H1 (cell line): ENCODE measurements at regions not wholly inside any gene's neighbourhood (a gene's known extent, or its start where the extent isn't known, plus 50 kb on each side); places are given as distances from the start of the nearest gene placed in this dataset.

Experiments used
- CTCF ChIP-seq, 3 experiments: IDR thresholded peaks; 1 replicate in 2 of 3; 2 replicates in 1 of 3; pipeline versions ENCODE4 v1.5.1 to v1.6.1; 2011; ENCODE audit warnings: low read length in 3 of 3, mild to moderate bottlenecking in 3 of 3, inconsistent platforms in 2 of 3, low read depth in 1 of 3, moderate library complexity in 1 of 3; ENCODE audit not compliant: insufficient read depth in 1 of 3; ENCODE audit errors: control extremely low read depth in 1 of 3
- JUN ChIP-seq: IDR thresholded peaks from 2 replicates; pipeline ENCODE4 v1.6.1; 2011; ENCODE audit warnings: low read depth, mild to moderate bottlenecking, improper control_type of control experiment, low read length
- TCF12 ChIP-seq: IDR thresholded peaks from 2 replicates; pipeline ENCODE4 v1.6.1; 2011; ENCODE audit warnings: low read depth, mild to moderate bottlenecking, low read length

DNA sequence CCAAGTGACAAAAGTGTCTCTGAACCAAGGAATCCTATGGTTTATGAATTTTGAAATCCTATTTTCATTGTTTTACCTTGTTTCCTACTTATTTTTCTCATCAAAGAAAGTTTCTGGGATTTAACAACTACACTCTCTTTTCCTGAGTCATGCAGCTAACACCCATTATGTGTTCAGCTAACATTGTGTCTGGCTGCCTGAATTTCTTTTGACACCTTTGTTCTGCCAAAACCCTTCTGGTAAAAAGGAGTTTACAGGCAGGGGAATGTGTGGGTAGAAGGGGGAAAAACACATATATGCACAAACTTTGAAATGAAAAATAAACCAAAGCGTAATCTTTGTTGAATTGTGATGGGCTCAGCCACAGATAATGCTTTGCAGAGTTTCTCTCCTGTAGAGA lies 146.2 kb downstream of the COX7C start:
- TF ChIP-seq CTCF (IDR thresholded peaks at IDR 0.05; ENCODE audit: control extremely low read depth in 1 of 3, insufficient read depth in 1 of 3, low read depth in 1 of 3, low read length in 3 of 3) (no peak), JUN (no peak), TCF12 (no peak)
